Spleen (tissue), 7 donors: ENCODE measurements at regions not wholly inside any gene's neighbourhood (a gene's known extent, or its start where the extent isn't known, plus 50 kb on each side); places are given as distances from the start of the nearest gene placed in this dataset.

ENCODE experiments used
- POLR2A ChIP-seq, 3 donors: fragments of 450-650 bp; IDR thresholded peaks; one replicate each; pipeline ENCODE4 v1.5.1; 2017; ENCODE audit warnings: antibody characterized with exemption in 3 of 3, mild to moderate bottlenecking in 1 of 3
- POLR2AphosphoS5 ChIP-seq, 3 donors: sonication (generic); formaldehyde crosslinking; IDR thresholded peaks; one replicate each; pipeline ENCODE4 v1.5.1; 2017; ENCODE audit warnings: antibody characterized with exemption in 3 of 3
- TF ChIP-seq, protein P1 (sequence below), 11 experiments: fragments of 200-600 bp in 7 of 11; fragments of 450-650 bp in 4 of 11; sonication (generic) in 4 of 11; IDR thresholded peaks in 8 of 11; conservative IDR thresholded peaks in 3 of 11; 1 replicate in 7 of 11; 2 replicates in 4 of 11; pipeline versions ENCODE4 v1.4.0 to v1.8.0; 2016 to 2021; ENCODE audit warnings: antibody characterized with exemption in 11 of 11, inconsistent platforms in 4 of 11, mild to moderate bottlenecking in 1 of 11
- donor health status: DM: no; HTN: no; CAD: no; lungs with moderate emphysema.
- donor health status: DM: no; HTN: no; CAD: no.
- donor health status: DM: no; HTN: no; CAD: no.

DNA sequence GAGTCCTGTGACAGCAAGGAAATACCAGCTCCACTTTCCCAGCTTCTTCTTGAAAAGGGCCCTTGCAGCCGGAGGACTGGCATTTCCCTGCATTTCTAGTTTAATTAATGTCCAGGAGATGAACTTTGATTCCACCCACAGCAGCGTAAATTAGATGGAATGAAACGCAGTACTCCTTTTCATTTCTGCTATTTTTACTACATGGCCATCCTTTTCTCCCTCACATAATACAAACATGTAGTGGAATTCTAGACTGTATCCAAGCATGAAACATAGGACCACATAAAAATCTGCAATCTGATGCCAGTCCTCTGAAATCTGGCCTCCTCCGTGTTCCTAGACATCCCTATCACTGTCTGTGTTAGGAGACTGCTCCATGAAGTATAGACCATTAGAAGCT lies 403.2 kb downstream of the NR2F2 start:
- TF ChIP-seq, protein P1, sequence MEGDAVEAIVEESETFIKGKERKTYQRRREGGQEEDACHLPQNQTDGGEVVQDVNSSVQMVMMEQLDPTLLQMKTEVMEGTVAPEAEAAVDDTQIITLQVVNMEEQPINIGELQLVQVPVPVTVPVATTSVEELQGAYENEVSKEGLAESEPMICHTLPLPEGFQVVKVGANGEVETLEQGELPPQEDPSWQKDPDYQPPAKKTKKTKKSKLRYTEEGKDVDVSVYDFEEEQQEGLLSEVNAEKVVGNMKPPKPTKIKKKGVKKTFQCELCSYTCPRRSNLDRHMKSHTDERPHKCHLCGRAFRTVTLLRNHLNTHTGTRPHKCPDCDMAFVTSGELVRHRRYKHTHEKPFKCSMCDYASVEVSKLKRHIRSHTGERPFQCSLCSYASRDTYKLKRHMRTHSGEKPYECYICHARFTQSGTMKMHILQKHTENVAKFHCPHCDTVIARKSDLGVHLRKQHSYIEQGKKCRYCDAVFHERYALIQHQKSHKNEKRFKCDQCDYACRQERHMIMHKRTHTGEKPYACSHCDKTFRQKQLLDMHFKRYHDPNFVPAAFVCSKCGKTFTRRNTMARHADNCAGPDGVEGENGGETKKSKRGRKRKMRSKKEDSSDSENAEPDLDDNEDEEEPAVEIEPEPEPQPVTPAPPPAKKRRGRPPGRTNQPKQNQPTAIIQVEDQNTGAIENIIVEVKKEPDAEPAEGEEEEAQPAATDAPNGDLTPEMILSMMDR (IDR thresholded peaks at IDR 0.05 in 8 of 11, conservative IDR thresholded peaks at IDR 0.05 in 3 of 11) = no peak
- no peak for TF ChIP-seq POLR2AphosphoS5 (IDR thresholded peaks at IDR 0.05)
- TF ChIP-seq POLR2A (IDR thresholded peaks at IDR 0.05) = no peak
